AG09319 (cell line): ENCODE measurements at regions not wholly inside any gene's neighbourhood (a gene's known extent, or its start where the extent isn't known, plus 50 kb on each side); places are given as distances from the start of the nearest gene placed in this dataset.

ENCODE experiments used
- DNase-seq: peaks from one replicate; pipeline ENCODE4 v3.0.0-alpha.2; 2010; ENCODE audit warnings: low read depth; ENCODE audit errors: extremely low read depth
- CTCF ChIP-seq: IDR thresholded peaks from 2 replicates; pipeline ENCODE4 v1.5.1; 2011; ENCODE audit warnings: low read depth, mild to moderate bottlenecking, inconsistent platforms, low read length, moderate library complexity

GRCh38 chr11:129738242-129738641, 77.4 kb upstream of the TMEM45B start:
- TF ChIP-seq CTCF: no peak
- no peak for DNase-seq

GRCh38 chr11:129739339-129739738, 76.3 kb upstream of the TMEM45B start:
- TF ChIP-seq CTCF: no peak
- no peak for DNase-seq

GRCh38 chr11:129740125-129740719, 75.4 kb upstream of the TMEM45B start:
- TF ChIP-seq CTCF: no peak
- no peak for DNase-seq

- TF ChIP-seq CTCF: no peak
- DNase-seq: no peak
Observed at GRCh38 chr11:129743112-129743815, 72.4 kb upstream of the TMEM45B start.

GRCh38 chr11:129747071-129747470, 68.6 kb upstream of the TMEM45B start:
- TF ChIP-seq CTCF: no peak
- DNase-seq: no peak

- no peak for TF ChIP-seq CTCF
- no peak for DNase-seq
Observed at GRCh38 chr11:129749141-129749540, 66.5 kb upstream of the TMEM45B start.
